WTC11 (cell line): ENCODE measurements at regions not wholly inside any gene's neighbourhood (a gene's known extent, or its start where the extent isn't known, plus 50 kb on each side); places are given as distances from the start of the nearest gene placed in this dataset.

Source experiments
- ATAC-seq: fragments of 200-7000 bp; cut with Tn5 transposase; 2 replicates; pipeline ENCODE4 v1.10.0; 2021; ENCODE audit warnings: mild to moderate bottlenecking, moderate library complexity
- CTCF ChIA-PET: fragments of 300-600 bp; sonication (Branson Sonifier 250); formaldehyde crosslinking; loops from one replicate; lab custom pipeline; 2021; ENCODE audit warnings: antibody characterized with exemption; lab: Charles Lee
- POLR2A ChIA-PET: fragments of 350-600 bp; sonication (Branson Sonifier 250); formaldehyde crosslinking; loops from one replicate; lab custom pipeline; 2021; ENCODE audit warnings: antibody characterized with exemption; lab: Charles Lee
- DNase-seq: peaks from one replicate; pipeline ENCODE4 v3.0.0; 2021; ENCODE audit warnings: low spot score
- H3K27ac Mint-ChIP-seq: 2 replicates; pipeline ENCODE4 v1.8.0; 2021; ENCODE audit warnings: mixed read lengths
- H3K27me3 Mint-ChIP-seq: 2 replicates; pipeline ENCODE4 v1.8.0; 2021; ENCODE audit warnings: low read depth, mild to moderate bottlenecking, moderate library complexity, mixed read lengths
- H3K36me3 Mint-ChIP-seq: 2 replicates; pipeline ENCODE4 v1.8.0; 2021; ENCODE audit warnings: mixed read lengths
- H3K4me1 Mint-ChIP-seq: 2 replicates; pipeline ENCODE4 v1.8.0; 2022; ENCODE audit warnings: mixed read lengths
- H3K4me3 Mint-ChIP-seq: 2 replicates; pipeline ENCODE4 v1.8.0; 2021; ENCODE audit warnings: mild to moderate bottlenecking, moderate library complexity, mixed read lengths
- H3K9me3 Mint-ChIP-seq: 2 replicates; pipeline ENCODE4 v1.8.0; 2021; ENCODE audit warnings: mixed read lengths
- AR ChIP-seq: fragments of 250-450 bp; sonication (Bioruptor Pico); IDR thresholded peaks from 2 replicates; pipeline ENCODE4 v1.9.0; 2021; ENCODE audit warnings: mild to moderate bottlenecking
- ESRRA ChIP-seq: sonication (generic); formaldehyde crosslinking; IDR thresholded peaks from 2 replicates; pipeline ENCODE4 v1.8.1; 2022; ENCODE audit warnings: mild to moderate bottlenecking, missing genetic modification reagents, borderline replicate concordance
- IRF1 ChIP-seq: sonication (generic); formaldehyde crosslinking; IDR thresholded peaks from 2 replicates; pipeline ENCODE4 v1.8.0; 2023; ENCODE audit warnings: missing genetic modification reagents
- JAZF1 ChIP-seq: fragments of 250-450 bp; sonication (Bioruptor Pico); IDR thresholded peaks from 2 replicates; pipeline ENCODE4 v1.9.0; 2021; ENCODE audit warnings: moderate library complexity, mild to moderate bottlenecking, inconsistent platforms
- MXD4 ChIP-seq: fragments of 250-450 bp; sonication (Bioruptor Pico); IDR thresholded peaks from 2 replicates; pipeline ENCODE4 v1.8.0; 2021; ENCODE audit warnings: mild to moderate bottlenecking, moderate library complexity, borderline replicate concordance
- MYBL2 ChIP-seq: sonication (generic); formaldehyde crosslinking; IDR thresholded peaks from 2 replicates; pipeline ENCODE4 v1.8.1; 2023; ENCODE audit warnings: mild to moderate bottlenecking, moderate library complexity, missing genetic modification reagents
- NR1H2 ChIP-seq: sonication (generic); formaldehyde crosslinking; IDR thresholded peaks from 2 replicates; pipeline ENCODE4 v1.9.0; 2021; ENCODE audit warnings: mild to moderate bottlenecking, moderate library complexity, missing genetic modification reagents
- NR2C2 ChIP-seq: sonication (generic); formaldehyde crosslinking; IDR thresholded peaks from 2 replicates; pipeline ENCODE4 v1.8.0; 2022; ENCODE audit warnings: mild to moderate bottlenecking, missing genetic modification reagents
- NR3C1 ChIP-seq: sonication (generic); formaldehyde crosslinking; conservative IDR thresholded peaks from 2 replicates; pipeline ENCODE4 v1.8.1; 2023; ENCODE audit warnings: low read depth, mild to moderate bottlenecking, missing genetic modification reagents
- PRDM15 ChIP-seq: sonication (generic); formaldehyde crosslinking; IDR thresholded peaks from 2 replicates; pipeline ENCODE4 v1.8.0; 2022; ENCODE audit warnings: missing genetic modification reagents
- SMAD4 ChIP-seq: sonication (generic); formaldehyde crosslinking; IDR thresholded peaks from 2 replicates; pipeline ENCODE4 v1.8.0; 2022; ENCODE audit warnings: mild to moderate bottlenecking, missing genetic modification reagents
- SOX15 ChIP-seq: fragments of 250-450 bp; sonication (Bioruptor Pico); IDR thresholded peaks from 2 replicates; pipeline ENCODE4 v1.9.0; 2021; ENCODE audit warnings: mild to moderate bottlenecking
- TEAD1 ChIP-seq: sonication (generic); formaldehyde crosslinking; IDR thresholded peaks from 2 replicates; pipeline ENCODE4 v1.8.0; 2022; ENCODE audit warnings: mild to moderate bottlenecking, missing genetic modification reagents
- TEAD4 ChIP-seq: sonication (generic); formaldehyde crosslinking; IDR thresholded peaks from 2 replicates; pipeline ENCODE4 v1.8.0; 2022; ENCODE audit warnings: mild to moderate bottlenecking, missing genetic modification reagents
- ZNF317 ChIP-seq: sonication (generic); formaldehyde crosslinking; IDR thresholded peaks from 2 replicates; pipeline ENCODE4 v1.8.1; 2023; ENCODE audit warnings: low read depth, mild to moderate bottlenecking, moderate library complexity, missing genetic modification reagents, borderline replicate concordance
- ZNF416 ChIP-seq: fragments of 250-450 bp; sonication (Bioruptor Pico); IDR thresholded peaks from 2 replicates; pipeline ENCODE4 v1.9.0; 2021; ENCODE audit warnings: mild to moderate bottlenecking, inconsistent platforms
- ZNF671 ChIP-seq: fragments of 250-450 bp; sonication (Bioruptor Pico); IDR thresholded peaks from 2 replicates; pipeline ENCODE4 v1.8.0; 2021; ENCODE audit warnings: mild to moderate bottlenecking
- ZSCAN18 ChIP-seq: fragments of 250-450 bp; sonication (Bioruptor Pico); IDR thresholded peaks from 2 replicates; pipeline ENCODE4 v2.1.2; 2022; ENCODE audit warnings: mild to moderate bottlenecking, moderate library complexity

- H3K4me1 Mint-ChIP-seq, result peaks cover 49% of the 10 kb centered on the region
- POLR2A ChIA-PET, result no interaction called here
- ATAC-seq, result no peak
- CTCF ChIA-PET, result interaction anchor here (1.0 kb wide), 1 partner anchor 97 kb away, joined by 3 read pairs; no protein-coding TSS in a partner anchor
- no peaks in the 10 kb centered on the region for H3K36me3 Mint-ChIP-seq
- peaks cover 37% of the 10 kb centered on the region for H3K27me3 Mint-ChIP-seq
- no peak for DNase-seq
- no peaks in the 10 kb centered on the region for H3K9me3 Mint-ChIP-seq
- H3K4me3 Mint-ChIP-seq, result no peak overlapping the region
- H3K27ac Mint-ChIP-seq, result no peak overlapping the region
- TF ChIP-seq NR3C1 (CRISPR knock-in tag) (no peak), ESRRA (CRISPR knock-in tag) (no peak), MYBL2 (no peak), TEAD4 (CRISPR knock-in tag) (no peak), ZNF317 (CRISPR knock-in tag) (no peak), SOX15 (CRISPR knock-in tag) (no peak), IRF1 (CRISPR knock-in tag) (no peak), NR1H2 (CRISPR knock-in tag) (no peak), NR2C2 (CRISPR knock-in tag) (no peak), JAZF1 (CRISPR knock-in tag) (no peak), TEAD1 (CRISPR knock-in tag) (no peak), ZNF416 (CRISPR knock-in tag) (no peak), MXD4 (no peak)
Observed at GRCh38 chr2:217553202-217553601, 449.6 kb downstream of the TNS1 start.

GRCh38 chr2:217552081-217552480 lies 450.7 kb downstream of the TNS1 start:
- TF ChIP-seq PRDM15 (no peak), AR (no peak), TEAD1 (CRISPR knock-in tag) (no peak), ZNF671 (CRISPR knock-in tag) (no peak), SMAD4 (no peak), ZSCAN18 (CRISPR knock-in tag) (no peak), ZNF317 (CRISPR knock-in tag) (no peak)
- Mint-ChIP-seq H3K4me1 (peaks cover 49% of the 10 kb centered on the region), H3K4me3 (no peak overlapping the region), H3K27me3 (peaks cover 30% of the 10 kb centered on the region), H3K36me3 (no peaks in the 10 kb centered on the region), H3K27ac (peak overlapping the region; percentile 25; the same call in 1 of the 2 replicates), H3K9me3 (no peaks in the 10 kb centered on the region)
- ChIA-PET CTCF (interaction anchor here (1.0 kb wide), 1 partner anchor 99 kb away, joined by 3 read pairs; no protein-coding TSS in a partner anchor), POLR2A (no interaction called here)
- ATAC-seq, result 0 out of 2 replicates have a peak, but pooled peaks have one; percentile 9
- DNase-seq, result no peak
